ENCODE measurements at regions not wholly inside any gene's neighbourhood (a gene's known extent, or its start where the extent isn't known, plus 50 kb on each side); places are given as distances from the start of the nearest gene placed in this dataset.

GRCh38 chr18:67386032-67386431 is 130.5 kb downstream of the DSEL start:
- no peak for TF ChIP-seq CTCF (IDR thresholded peaks at IDR 0.05; ENCODE audit: low read length)
- no peak for TF ChIP-seq EZH2 (IDR thresholded peaks at IDR 0.05; ENCODE audit: borderline replicate concordance, low read length)
